ENCODE measurements at regions not wholly inside any gene's neighbourhood (a gene's known extent, or its start where the extent isn't known, plus 50 kb on each side); places are given as distances from the start of the nearest gene placed in this dataset.
"Not testable (repeated sequence)": the region's sequence is repeated elsewhere in the genome, so short reads cannot be mapped to it uniquely, and the experiment has no call there.

- DNase-seq: no peak
These were observed 210.6 kb downstream of the RHOU start for GRCh38 chr1:228945885-228946284.

- not testable (repeated sequence) for DNase-seq
These were observed 214.3 kb downstream of the RHOU start for GRCh38 chr1:228949617-228950016.

GRCh38 chr1:228953207-228953606 lies 217.9 kb downstream of the RHOU start:
- no peak for DNase-seq

- not testable (repeated sequence) for DNase-seq
These were observed 218.5 kb downstream of the RHOU start for GRCh38 chr1:228953808-228954207.

- no peak for DNase-seq
These were observed 220.4 kb downstream of the RHOU start for GRCh38 chr1:228955691-228956090.

- no peak for DNase-seq
These were observed 221.6 kb downstream of the RHOU start for GRCh38 chr1:228956864-228957263.

- no peak for DNase-seq
These were observed 222.3 kb downstream of the RHOU start for GRCh38 chr1:228957535-228957934.

- DNase-seq: no peak
These were observed 222.8 kb downstream of the RHOU start for GRCh38 chr1:228958121-228958520.

- no peak for DNase-seq
These were observed 223.5 kb downstream of the RHOU start for GRCh38 chr1:228958741-228959140.

- DNase-seq: no peak
These were observed 225.4 kb downstream of the RHOU start for GRCh38 chr1:228960705-228961104.

GRCh38 chr1:228961511-228961910 lies 226.2 kb downstream of the RHOU start:
- DNase-seq: no peak

- DNase-seq: no peak
These were observed 228.5 kb downstream of the RHOU start for GRCh38 chr1:228963795-228964177.

- DNase-seq: no peak
These were observed 229.2 kb downstream of the RHOU start for GRCh38 chr1:228964178-228965089.

- DNase-seq: no peak
These were observed 233.8 kb downstream of the RHOU start for GRCh38 chr1:228968891-228969606.

GRCh38 chr1:228969953-228970800 lies 234.9 kb downstream of the RHOU start:
- DNase-seq: no peak

- DNase-seq: no peak
These were observed 237.3 kb downstream of the RHOU start for GRCh38 chr1:228972576-228972975.

- DNase-seq: no peak
These were observed 239.0 kb downstream of the RHOU start for GRCh38 chr1:228974273-228974672.

GRCh38 chr1:228975238-228975907 lies 240.1 kb downstream of the RHOU start:
- DNase-seq: no peak

GRCh38 chr1:228976316-228976715 lies 241.0 kb downstream of the RHOU start:
- no peak for DNase-seq

- no peak for DNase-seq
These were observed 242.0 kb downstream of the RHOU start for GRCh38 chr1:228977307-228977706.

- DNase-seq: no peak
These were observed 242.5 kb downstream of the RHOU start for GRCh38 chr1:228977741-228978140.

- DNase-seq: no peak
These were observed 243.4 kb downstream of the RHOU start for GRCh38 chr1:228978484-228979324.
